Parathyroid adenoma (tissue), 2 donors: ENCODE measurements at regions not wholly inside any gene's neighbourhood (a gene's known extent, or its start where the extent isn't known, plus 50 kb on each side); places are given as distances from the start of the nearest gene placed in this dataset.

Source experiments
- H2AFZ ChIP-seq: fragments of 300-600 bp; sonication (generic); one replicate; pipeline ENCODE4 v1.7.0; 2017; ENCODE audit warnings: antibody characterized with exemption, mild to moderate bottlenecking
- H3K27ac ChIP-seq: fragments of 300-600 bp; sonication (generic); one replicate; pipeline ENCODE4 v1.7.0; 2017
- H3K27me3 ChIP-seq: fragments of 300-600 bp; sonication (generic); one replicate; pipeline ENCODE4 v1.7.0; 2017; ENCODE audit warnings: low read length; ENCODE audit not compliant: control insufficient read depth, insufficient read depth
- H3K36me3 ChIP-seq: fragments of 300-600 bp; sonication (generic); one replicate; pipeline ENCODE4 v1.7.0; 2017; ENCODE audit warnings: low read length; ENCODE audit not compliant: control insufficient read depth, insufficient read depth
- H3K4me1 ChIP-seq: fragments of 300-600 bp; sonication (generic); one replicate; pipeline ENCODE4 v1.7.0; 2017; ENCODE audit warnings: control low read depth
- H3K4me2 ChIP-seq: fragments of 300-600 bp; sonication (generic); one replicate; pipeline ENCODE4 v1.7.0; 2017; ENCODE audit warnings: low read length
- H3K4me3 ChIP-seq: fragments of 300-600 bp; sonication (generic); one replicate; pipeline ENCODE4 v1.7.0; 2017; ENCODE audit warnings: low read depth, low read length
- H3K79me2 ChIP-seq: fragments of 300-600 bp; sonication (generic); one replicate; pipeline ENCODE4 v1.7.0; 2017; ENCODE audit warnings: control low read depth
- H3K9ac ChIP-seq: fragments of 300-600 bp; sonication (generic); one replicate; pipeline ENCODE4 v1.7.0; 2017; ENCODE audit warnings: mild to moderate bottlenecking
- H3K9me3 ChIP-seq: fragments of 300-600 bp; sonication (generic); one replicate; pipeline ENCODE4 v1.7.0; 2017; ENCODE audit warnings: low read length; ENCODE audit not compliant: control insufficient read depth
- CTCF ChIP-seq: fragments of 300-600 bp; sonication (generic); IDR thresholded peaks from one replicate; pipeline ENCODE4 v1.7.0; 2017; ENCODE audit warnings: antibody characterized with exemption, mild to moderate bottlenecking
- donor health status: primary hyperparathyroidism.

- Histone ChIP-seq H3K4me1 (no peaks in the 10 kb centered on the region), H3K79me2 (no peaks in the 10 kb centered on the region), H3K4me3 (no peak overlapping the region), H3K36me3 (no peaks in the 10 kb centered on the region), H3K27me3 (no peaks in the 10 kb centered on the region), H3K4me2 (no peak overlapping the region), H3K9ac (no peak overlapping the region), H3K9me3 (no peaks in the 10 kb centered on the region), H2AFZ (no peak overlapping the region), H3K27ac (no peak overlapping the region)
- no peak for TF ChIP-seq CTCF
Observed at GRCh38 chr11:16610213-16610737, 128.2 kb upstream of the C11orf58 start.

- no peak for TF ChIP-seq CTCF
- Histone ChIP-seq H3K4me1 (no peaks in the 10 kb centered on the region), H3K9me3 (no peaks in the 10 kb centered on the region), H3K27ac (no peak overlapping the region), H2AFZ (no peak overlapping the region), H3K4me2 (no peak overlapping the region), H3K36me3 (no peaks in the 10 kb centered on the region), H3K79me2 (no peaks in the 10 kb centered on the region), H3K4me3 (no peak overlapping the region), H3K9ac (no peak overlapping the region), H3K27me3 (no peaks in the 10 kb centered on the region)
Observed at GRCh38 chr11:16609769-16610168, 128.7 kb upstream of the C11orf58 start.

- TF ChIP-seq CTCF = no peak
- no peaks in the 10 kb centered on the region for H3K9me3 ChIP-seq
- no peaks in the 10 kb centered on the region for H3K79me2 ChIP-seq
- no peaks in the 10 kb centered on the region for H3K27me3 ChIP-seq
- peak overlapping the region; percentile 66 for H3K4me3 ChIP-seq
- peak overlapping the region; percentile 85 for H3K4me2 ChIP-seq
- peak overlapping the region; percentile 22 for H2AFZ ChIP-seq
- H3K9ac ChIP-seq = no peak overlapping the region
- H3K27ac ChIP-seq = no peak overlapping the region
- H3K36me3 ChIP-seq = no peaks in the 10 kb centered on the region
- no peaks in the 10 kb centered on the region for H3K4me1 ChIP-seq
Observed at GRCh38 chr11:16607675-16608644, 130.5 kb upstream of the C11orf58 start.

GRCh38 chr11:16606784-16607674, 131.4 kb upstream of the C11orf58 start:
- Histone ChIP-seq H3K36me3 (no peaks in the 10 kb centered on the region), H2AFZ (peak overlapping the region; percentile 22), H3K27me3 (no peaks in the 10 kb centered on the region), H3K4me2 (peak overlapping the region; percentile 85), H3K27ac (no peak overlapping the region), H3K79me2 (no peaks in the 10 kb centered on the region), H3K4me1 (no peaks in the 10 kb centered on the region), H3K4me3 (peak overlapping the region; percentile 66), H3K9me3 (no peaks in the 10 kb centered on the region), H3K9ac (no peak overlapping the region)
- no peak for TF ChIP-seq CTCF
